Myocyte (in vitro differentiated cells): ENCODE measurements at regions not wholly inside any gene's neighbourhood (a gene's known extent, or its start where the extent isn't known, plus 50 kb on each side); places are given as distances from the start of the nearest gene placed in this dataset.
"Not testable (repeated sequence)": the region's sequence is repeated elsewhere in the genome, so short reads cannot be mapped to it uniquely, and the experiment has no call there.

ENCODE experiments used
- DNase-seq: peaks from one replicate; pipeline ENCODE4 v3.0.0-alpha.2; 2012; ENCODE audit warnings: low read depth

DNA sequence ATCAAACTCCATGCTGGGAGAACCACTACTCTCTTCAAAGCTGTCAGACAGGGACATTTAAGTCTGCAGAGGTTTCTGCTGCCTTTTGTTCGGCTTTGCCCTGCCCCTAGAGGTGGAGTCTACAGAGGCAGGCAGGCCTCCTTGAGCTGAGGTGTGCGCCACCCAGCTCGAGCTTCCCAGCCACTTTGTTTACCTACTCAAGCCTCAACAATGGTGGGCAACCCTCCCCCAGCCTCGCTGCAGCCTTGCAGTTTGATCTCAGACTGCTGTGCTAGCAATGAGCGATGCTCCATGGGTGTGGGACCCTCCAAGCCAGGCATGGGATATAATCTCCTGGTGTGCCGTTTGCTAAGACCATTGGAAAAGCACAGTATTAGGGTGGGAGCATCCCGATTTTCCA is 185.3 kb downstream of the COX18 start:
- DNase-seq, result not testable (repeated sequence)

DNA sequence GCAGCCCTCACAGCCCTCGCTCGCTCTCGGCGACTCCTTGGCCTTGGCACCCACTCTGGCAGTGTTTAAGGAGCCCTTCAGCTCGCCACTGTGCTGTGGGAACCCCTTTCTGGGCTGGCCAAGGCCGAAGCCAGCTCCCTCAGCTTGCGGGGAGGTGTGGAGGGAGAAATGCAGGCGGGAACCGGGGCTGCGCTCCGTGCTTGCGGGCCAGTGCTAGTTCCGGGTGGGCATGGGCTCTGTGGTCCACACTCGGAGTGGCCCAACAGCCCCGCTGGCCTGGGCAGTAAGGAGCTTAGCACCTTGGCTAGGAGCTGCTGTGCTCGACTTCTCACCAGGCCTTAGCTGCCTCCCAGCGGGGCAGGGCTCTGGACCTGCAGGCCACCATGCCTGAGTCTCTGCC is 192.6 kb downstream of the COX18 start:
- DNase-seq, result no peak

DNA sequence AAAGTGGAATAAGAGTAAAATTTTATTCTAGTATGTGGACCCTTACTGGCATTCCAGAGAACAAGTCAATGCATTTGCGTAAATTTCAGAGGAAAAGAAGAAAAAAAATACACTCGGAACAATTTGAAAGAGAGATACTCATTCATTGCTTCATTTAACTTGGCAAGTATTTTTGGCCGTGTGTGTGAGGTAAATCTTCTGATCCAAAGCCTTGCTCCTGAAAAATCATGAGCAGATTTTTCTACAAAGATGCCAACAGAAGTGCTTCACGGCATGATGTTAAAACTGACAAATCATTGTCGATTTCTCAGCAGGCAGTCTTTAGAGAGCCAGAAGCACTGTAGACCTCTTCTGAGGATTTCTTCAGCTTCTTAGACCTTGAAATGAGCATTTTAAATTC is 194.0 kb downstream of the COX18 start:
- no peak for DNase-seq

DNA sequence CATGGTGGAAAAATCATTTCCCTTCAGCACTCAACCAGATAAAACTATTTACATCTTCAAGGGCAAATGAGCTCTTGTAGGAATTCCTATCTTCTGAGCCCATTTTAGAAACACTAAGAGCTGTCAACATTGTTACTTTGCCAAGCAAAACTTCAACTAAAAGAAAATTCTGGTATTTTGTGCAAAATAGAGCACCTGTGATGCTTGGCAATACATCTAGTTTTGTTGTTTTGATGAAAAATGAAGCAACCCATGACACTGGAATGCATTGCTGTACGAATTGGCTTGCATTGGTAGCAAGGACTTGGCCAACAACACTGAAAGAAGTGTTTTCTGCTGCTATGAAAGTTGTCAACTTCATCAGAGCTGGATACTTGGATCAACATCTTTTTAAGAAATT is 194.4 kb downstream of the COX18 start:
- DNase-seq, result no peak

DNA sequence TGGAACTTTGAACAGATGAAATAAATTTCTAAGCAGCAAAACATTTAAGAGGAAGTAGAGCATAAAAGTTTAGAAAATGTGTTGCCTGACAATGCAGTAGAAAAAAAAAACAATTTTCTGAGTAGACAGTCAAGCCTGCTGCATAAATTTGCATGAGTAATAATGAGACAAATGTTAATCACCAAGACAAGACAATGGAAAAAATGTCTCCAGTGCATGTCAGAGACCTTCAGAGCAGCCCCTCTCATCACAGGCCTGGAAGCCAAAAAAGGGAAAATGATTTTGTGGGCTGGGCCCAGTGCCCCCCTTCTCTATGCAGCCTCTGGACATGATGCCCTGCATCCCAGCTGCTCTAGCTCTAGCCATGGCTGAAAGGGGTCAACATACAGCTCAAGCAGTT is 204.6 kb downstream of the COX18 start:
- DNase-seq, result no peak

- DNase-seq, result not testable (repeated sequence)
These were observed 205.2 kb downstream of the COX18 start for GRCh38 chr4:72864277-72864676.

- no peak for DNase-seq
These were observed 208.8 kb downstream of the COX18 start for GRCh38 chr4:72860766-72861165.

- DNase-seq, result peak; percentile 71
These were observed 211.2 kb downstream of the COX18 start for GRCh38 chr4:72858328-72858727.

DNA sequence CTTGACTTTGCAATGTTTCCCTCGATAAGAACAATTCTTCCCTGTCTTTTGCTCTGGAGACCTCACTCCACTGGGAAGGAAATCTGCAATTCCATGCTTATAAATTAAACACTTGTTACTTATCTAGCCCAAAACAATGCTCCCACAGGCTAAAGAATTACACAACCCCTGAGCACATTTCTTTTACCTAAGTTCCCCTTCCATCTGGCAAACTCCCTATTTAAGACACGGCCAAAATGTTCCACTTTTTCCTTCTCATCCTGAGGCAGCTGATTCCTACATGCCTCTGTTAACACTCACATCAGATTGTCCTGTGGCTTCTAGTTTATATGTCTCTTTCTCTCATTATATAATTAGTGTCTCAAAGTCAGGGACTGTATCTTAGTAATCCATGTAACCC is 211.7 kb downstream of the COX18 start:
- DNase-seq, result no peak

GRCh38 chr4:72857216-72857615 is 212.3 kb downstream of the COX18 start:
- DNase-seq, result peak; percentile 51

DNA sequence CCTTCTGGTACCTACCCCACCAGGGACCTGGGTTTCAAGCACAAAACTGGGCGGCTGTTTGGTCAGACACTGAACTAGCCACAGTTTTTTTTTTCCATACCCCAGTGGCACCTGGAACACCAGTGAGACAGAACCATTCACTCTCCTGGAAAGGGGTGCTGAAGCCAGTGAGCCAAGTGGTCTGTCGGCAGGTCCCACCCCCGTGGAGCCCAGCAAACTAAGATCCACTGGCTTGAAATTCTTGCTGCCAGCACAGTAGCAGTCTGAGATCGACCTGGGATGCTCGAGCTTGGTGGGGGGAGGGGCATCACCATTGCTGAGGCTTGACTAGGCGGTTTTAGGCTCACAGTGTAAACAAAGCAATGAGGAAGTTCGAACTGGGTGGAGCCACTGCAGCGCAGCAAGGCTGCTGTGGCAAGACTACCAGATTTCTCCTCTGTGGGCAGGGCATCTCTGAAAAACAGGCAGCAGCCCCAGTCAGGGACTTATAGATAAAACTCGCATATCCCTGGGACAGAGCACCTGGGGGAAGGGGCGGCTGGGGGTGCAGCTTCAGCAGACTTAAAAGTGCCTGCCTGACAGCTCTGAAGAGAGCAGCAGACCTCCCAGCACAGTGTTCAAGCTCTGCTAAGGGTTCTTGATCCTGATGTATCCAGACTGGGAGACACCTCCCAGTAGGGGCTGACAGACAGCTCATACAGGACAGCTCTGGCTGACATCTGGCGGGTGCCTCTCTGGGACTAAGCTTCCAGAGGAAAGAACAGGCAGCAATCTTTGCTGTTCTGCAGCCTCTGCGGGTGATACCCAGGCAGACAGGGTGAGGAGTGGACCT is 223.0 kb downstream of the COX18 start:
- DNase-seq, result no peak

DNA sequence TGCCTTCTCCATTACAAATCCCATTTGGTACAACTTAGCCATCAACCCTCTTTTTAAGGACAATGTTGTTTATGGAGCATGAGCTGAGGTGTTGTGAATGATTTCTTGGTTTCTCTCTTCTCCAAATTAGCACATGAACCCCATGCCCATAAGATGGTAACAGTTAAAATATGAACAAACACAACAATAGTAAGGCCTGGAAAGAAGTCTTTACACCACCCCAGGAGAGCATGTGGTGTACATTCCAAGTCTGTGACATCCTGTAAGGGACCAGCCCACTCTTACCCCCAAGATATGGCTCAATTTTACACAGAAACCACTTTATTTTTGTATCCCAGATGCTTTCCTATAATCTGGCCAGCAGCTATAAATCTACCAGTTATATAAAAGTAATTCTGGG is 226.1 kb downstream of the COX18 start:
- DNase-seq, result no peak

DNA sequence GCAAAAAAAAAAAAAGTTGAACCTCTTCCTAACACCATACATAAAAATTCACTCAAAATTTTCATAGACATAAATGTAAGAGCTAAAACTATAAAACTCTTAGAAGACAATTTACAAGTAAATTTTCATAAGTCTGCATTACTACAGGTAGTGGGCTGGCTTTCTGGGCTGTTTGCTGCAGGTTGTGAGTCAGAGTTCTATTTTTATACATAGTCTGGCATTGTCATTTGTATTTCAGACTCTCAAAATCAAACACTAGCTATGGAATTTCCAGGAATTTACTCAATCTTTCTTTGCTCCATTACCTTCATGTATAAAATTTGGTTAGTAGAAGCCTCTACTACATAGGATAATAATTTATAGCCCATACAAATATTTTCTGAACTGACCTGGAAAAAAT is 227.2 kb downstream of the COX18 start:
- DNase-seq, result peak; percentile 26

GRCh38 chr4:72840166-72840565 is 229.3 kb downstream of the COX18 start:
- not testable (repeated sequence) for DNase-seq

DNA sequence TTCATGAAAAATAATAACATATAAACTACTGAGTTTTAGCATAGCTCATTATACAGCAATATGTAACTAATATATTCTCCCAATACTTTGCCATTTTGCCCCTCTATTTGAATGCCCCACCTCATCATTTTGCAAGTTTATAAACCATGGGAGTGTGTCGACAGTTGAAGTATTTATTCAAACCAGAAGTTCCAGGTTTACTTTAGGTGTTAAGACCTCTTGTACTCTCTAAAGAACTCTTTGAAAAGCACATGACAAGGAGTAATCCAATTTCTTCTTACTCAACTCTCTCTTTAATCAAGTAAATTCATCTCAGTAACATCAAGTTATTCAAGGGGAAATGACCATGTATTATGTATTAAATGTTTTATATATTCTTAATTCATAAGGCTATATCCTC is 240.7 kb downstream of the COX18 start:
- DNase-seq, result no peak

- no peak for DNase-seq
These were observed 241.5 kb downstream of the COX18 start for GRCh38 chr4:72827968-72828367.

GRCh38 chr4:72820107-72820506 is 249.4 kb downstream of the COX18 start:
- no peak for DNase-seq

DNA sequence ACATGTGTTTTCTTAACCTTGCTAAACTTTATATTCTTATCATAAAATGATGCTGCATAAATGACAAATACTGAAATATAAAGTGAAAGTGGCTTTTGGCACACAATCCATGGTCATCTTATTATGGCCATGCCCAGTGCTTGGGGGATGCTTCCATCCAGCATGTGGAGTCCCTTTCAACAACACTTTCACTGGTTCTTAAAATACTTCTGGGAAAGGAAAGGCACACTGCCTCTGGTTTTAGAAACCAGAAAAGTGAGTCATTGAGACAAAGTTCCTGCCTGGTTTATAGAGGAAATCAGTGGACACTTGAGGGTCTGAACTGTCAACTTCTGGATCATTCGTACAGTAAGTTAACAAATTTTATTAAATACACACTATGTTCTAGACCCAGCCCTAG is 248.0 kb upstream of the ADAMTS3 start:
- peak; percentile 42 for DNase-seq

DNA sequence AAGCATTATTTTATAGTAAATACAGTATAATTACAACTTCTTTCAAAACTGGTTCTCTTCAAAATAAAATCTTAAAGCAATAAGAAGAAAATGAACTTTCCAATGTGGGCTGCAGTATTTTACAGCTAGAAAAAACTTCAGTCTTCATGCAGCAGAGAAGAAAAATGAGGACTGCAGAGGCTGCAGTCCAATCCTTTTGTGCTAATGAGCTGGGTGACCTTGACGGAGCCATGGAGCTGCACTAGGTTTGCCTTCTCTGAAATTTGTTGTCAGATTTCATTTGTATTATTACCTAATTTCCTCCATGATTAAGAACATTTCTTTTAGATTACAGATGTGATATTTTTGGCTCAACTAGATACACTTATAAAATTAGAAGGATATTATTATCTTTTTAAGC is 245.2 kb upstream of the ADAMTS3 start:
- no peak for DNase-seq

DNA sequence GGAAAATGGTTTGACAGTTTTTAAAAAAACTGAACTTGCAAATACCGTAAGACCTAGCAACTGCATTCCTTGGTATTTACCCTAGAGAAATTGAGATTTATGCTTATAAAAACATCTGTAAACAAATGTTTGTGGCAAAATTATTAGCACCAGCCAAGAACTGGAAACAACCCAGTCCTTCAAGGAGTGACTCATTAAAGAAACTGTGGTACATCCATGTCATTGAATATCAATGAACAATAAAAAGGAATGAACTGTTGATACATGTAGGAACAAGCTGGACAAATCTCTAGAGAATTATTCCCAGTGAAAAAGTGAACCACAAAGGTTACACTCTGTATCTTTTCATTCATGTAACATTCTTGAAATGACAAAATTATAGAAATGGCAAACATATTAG is 240.2 kb upstream of the ADAMTS3 start:
- peak; percentile 8 for DNase-seq

DNA sequence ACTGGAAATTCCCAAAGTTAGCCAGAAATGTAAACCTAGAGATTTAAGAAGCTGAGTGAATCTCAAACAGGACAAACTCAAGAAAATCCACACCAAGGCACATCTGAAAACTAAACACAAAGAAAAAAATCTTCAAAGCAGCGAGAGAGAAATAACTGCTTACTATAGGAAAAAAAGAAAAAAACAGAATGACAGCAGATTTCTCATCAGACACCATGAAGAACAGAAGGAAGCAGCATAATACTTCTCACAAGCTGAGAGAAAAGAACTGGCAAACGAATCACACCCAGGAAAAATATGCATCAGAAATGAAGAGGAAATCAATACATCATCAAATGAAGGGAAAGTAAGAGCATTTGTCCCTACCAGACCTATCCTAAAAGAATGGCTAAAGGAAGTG is 236.3 kb upstream of the ADAMTS3 start:
- DNase-seq, result no peak

- no peak for DNase-seq
These were observed 228.5 kb upstream of the ADAMTS3 start for GRCh38 chr4:72797486-72797885.

DNA sequence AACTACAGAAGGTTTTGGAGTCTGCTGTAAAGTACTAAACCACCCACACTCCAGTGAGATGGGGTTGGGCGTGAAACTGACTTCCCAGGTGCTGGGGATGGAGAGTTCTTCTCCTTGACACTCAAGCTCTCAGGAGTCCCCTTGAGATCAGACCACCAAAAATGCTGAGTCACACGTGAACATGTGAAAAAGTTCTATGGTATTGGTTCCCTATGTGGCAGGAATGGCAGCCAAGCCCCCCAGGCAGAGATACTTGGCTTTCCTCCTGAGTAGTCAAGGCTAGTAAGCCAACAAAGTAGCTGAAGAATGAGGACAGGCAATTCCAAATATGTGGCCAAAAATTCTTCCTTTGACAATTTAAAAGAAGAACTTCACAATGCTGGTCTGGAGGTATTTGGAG is 222.0 kb upstream of the ADAMTS3 start:
- DNase-seq, result no peak
